HUES6 (cell line): ENCODE measurements at regions not wholly inside any gene's neighbourhood (a gene's known extent, or its start where the extent isn't known, plus 50 kb on each side); places are given as distances from the start of the nearest gene placed in this dataset.

Experiments
- H3K27ac ChIP-seq: 2 replicates; pipeline ENCODE4 v1.7.0; 2013; ENCODE audit warnings: low read depth, mild to moderate bottlenecking, low read length, inconsistent platforms
- H3K27me3 ChIP-seq: 2 replicates; pipeline ENCODE4 v1.6.1; 2013; ENCODE audit warnings: low read length; ENCODE audit not compliant: control insufficient read depth, insufficient read depth
- H3K36me3 ChIP-seq: 2 replicates; pipeline ENCODE4 v1.6.1; 2013; ENCODE audit warnings: low read length; ENCODE audit not compliant: control insufficient read depth, insufficient read depth
- H3K4me1 ChIP-seq: 2 replicates; pipeline ENCODE4 v1.6.1; 2013; ENCODE audit warnings: low read length; ENCODE audit not compliant: control insufficient read depth, insufficient read depth
- H3K4me3 ChIP-seq: 2 replicates; pipeline ENCODE4 v1.5.1; 2013; ENCODE audit warnings: low read depth, low read length
- H3K9ac ChIP-seq: one replicate; pipeline ENCODE4 v1.6.1; 2013; ENCODE audit warnings: mild to moderate bottlenecking, low read length
- H3K9me3 ChIP-seq: 2 replicates; pipeline ENCODE4 v1.6.1; 2013; ENCODE audit warnings: low read depth, low read length; ENCODE audit not compliant: control insufficient read depth, insufficient read depth

DNA sequence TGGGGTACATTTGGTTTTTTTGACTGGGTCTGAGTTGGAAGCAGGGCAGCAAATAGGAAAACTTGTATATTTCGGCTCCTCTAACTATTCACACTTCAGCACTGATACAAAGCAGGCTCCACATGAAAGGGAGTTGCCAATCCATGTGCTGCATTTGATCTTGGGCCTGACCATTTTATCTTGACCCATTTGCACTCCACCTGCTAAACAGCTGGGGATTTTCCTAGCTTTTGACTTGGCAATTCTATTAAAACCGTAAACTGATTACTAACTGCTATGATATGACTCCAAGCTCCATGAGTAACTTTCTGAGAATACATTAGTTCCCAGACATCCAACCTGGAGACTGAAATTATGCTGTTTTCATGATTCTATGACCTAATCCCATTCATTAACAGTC lies 797.1 kb downstream of the BCL11B start:
- H3K4me3 ChIP-seq, result no peak overlapping the region
- H3K27me3 ChIP-seq, result no peaks in the 10 kb centered on the region
- no peaks in the 10 kb centered on the region for H3K4me1 ChIP-seq
- H3K36me3 ChIP-seq, result no peaks in the 10 kb centered on the region
- no peak overlapping the region for H3K9ac ChIP-seq
- no peak overlapping the region for H3K27ac ChIP-seq
- H3K9me3 ChIP-seq, result peaks cover 4% of the 10 kb centered on the region

DNA sequence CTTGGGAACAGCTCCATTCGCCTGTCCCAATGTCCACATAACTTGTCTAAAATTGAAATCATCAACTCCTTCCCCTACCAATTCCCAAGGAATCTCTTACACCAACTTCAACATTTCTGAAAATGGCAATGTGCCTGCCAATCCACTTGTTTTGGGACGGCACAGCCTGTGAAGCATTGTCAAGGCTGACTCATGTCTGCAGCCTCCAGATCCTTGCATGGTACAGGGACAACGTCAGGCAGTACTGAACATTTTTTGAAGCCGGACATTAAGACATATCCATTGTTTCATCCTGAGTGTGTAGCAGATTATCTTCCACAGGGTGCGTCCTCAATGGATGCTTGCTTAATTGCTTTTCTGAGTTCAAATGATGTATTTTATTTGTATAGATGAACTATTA lies 794.1 kb downstream of the BCL11B start:
- Histone ChIP-seq H3K9ac (no peak overlapping the region), H3K27me3 (no peaks in the 10 kb centered on the region), H3K36me3 (no peaks in the 10 kb centered on the region)

DNA sequence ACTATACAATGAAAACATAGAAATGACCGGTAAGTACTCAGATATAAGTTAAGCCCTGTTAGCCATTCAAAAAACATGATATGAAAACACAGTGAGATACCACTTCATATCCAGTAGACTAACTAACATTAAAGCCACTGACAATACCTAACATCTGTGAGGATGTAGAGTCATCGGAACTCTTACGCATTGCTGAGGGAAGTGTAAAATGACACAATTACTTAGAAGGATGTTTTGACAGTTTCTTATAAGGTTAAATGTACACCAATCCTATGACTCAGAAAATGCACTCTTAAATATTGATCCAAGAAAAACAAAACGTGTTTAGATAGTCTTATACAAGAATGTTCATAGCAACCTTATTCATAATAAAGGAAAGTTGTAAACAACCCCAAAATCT lies 782.9 kb downstream of the BCL11B start:
- H3K9ac ChIP-seq, result no peak overlapping the region
- no peaks in the 10 kb centered on the region for H3K4me1 ChIP-seq
- no peaks in the 10 kb centered on the region for H3K27me3 ChIP-seq
- no peaks in the 10 kb centered on the region for H3K9me3 ChIP-seq
- H3K27ac ChIP-seq, result no peak overlapping the region
- no peaks in the 10 kb centered on the region for H3K36me3 ChIP-seq
- H3K4me3 ChIP-seq, result no peak overlapping the region

More for the DNA sequence above, 794.1 kb downstream of the BCL11B start:
- no peak overlapping the region for H3K4me3 ChIP-seq
- no peak overlapping the region for H3K27ac ChIP-seq
- peaks cover 4% of the 10 kb centered on the region for H3K9me3 ChIP-seq
- no peaks in the 10 kb centered on the region for H3K4me1 ChIP-seq

DNA sequence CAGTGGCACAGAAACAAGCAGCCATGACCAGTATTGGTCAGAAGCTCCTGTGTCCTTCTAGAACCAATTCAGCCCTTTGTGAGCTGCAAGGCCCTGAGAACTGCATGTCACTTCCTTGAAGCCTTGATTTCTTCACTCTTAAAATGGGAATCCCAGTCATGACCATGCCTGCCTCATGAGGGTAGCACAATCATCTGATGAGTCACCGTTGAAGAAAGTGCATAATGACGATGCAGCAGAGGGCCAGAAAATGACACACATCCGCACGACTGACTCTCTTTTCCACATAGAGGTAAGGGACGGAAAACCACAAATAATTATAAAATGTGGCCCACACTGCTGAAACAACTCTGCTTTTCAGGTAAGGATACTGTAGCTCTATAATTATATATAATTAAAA lies 777.4 kb downstream of the BCL11B start:
- Histone ChIP-seq H3K27ac (no peak overlapping the region), H3K27me3 (no peaks in the 10 kb centered on the region), H3K4me1 (no peaks in the 10 kb centered on the region), H3K4me3 (no peak overlapping the region), H3K36me3 (no peaks in the 10 kb centered on the region), H3K9me3 (no peaks in the 10 kb centered on the region), H3K9ac (no peak overlapping the region)

DNA sequence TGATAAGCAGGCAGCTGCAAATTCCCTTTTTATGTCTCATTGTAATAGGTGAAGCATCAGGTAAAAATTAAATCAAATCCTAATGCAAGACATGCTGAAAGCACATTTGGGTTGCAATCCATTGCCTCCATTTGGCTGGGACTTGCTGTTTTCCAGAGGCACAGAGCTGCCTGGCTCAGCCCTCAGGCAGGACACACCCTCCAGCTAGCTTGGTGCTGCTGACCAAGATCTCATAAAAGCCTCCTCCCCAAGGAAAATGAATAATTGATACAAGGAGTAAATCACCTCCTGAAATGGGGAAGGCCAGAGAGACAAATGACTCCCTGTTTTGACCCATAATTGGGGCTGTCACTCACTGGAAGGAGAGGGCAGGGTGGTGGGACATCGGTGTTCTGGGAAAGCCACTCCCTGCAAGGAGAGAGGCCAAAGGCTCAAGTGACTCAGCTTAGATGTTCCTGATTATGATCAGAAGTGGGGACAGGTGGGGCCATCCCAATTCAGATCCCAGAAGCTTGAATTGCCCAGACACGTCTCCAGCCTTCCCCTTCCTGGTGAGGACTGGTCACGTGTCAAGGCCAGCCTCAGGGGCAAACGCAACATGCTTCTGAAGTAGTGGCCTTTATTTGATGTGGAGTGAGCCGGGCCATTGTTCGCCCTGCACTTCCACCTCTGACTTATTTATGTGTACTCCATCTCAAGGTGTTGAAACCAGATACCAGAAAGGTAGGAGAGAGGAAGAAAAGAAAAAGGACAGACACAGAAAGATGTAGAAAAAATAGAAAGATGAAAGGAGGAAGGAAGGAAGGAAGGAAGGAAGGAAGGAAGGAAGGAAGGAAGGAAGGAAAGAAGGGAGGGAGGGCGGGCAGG lies 773.7 kb downstream of the BCL11B start:
- no peaks in the 10 kb centered on the region for H3K4me1 ChIP-seq
- no peaks in the 10 kb centered on the region for H3K9me3 ChIP-seq
- H3K27me3 ChIP-seq, result no peaks in the 10 kb centered on the region
- H3K9ac ChIP-seq, result no peak overlapping the region
- H3K4me3 ChIP-seq, result no peak overlapping the region
- no peak overlapping the region for H3K27ac ChIP-seq
- H3K36me3 ChIP-seq, result no peaks in the 10 kb centered on the region

DNA sequence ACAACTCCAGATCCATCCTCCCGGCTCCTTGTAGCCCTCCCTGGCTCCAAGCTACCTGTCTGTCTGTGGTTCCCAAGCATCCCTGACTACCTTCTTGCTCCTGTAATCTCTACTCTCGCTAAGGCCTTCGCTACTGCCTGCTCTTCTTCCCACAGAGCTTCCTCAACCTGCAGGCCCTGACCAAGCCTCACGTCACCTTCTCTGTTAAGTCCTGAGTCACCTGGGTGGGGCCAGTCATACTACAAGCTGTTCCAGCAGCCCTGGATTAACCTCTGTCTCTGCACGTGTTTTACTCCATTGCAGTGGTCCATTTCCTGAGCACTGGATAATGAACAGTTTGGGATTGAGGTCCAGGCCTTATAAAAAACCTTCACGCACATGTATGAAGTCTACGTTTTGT lies 770.7 kb downstream of the BCL11B start:
- Histone ChIP-seq H3K4me3 (no peak overlapping the region), H3K27me3 (no peaks in the 10 kb centered on the region), H3K9me3 (no peaks in the 10 kb centered on the region), H3K9ac (no peak overlapping the region), H3K36me3 (no peaks in the 10 kb centered on the region), H3K4me1 (no peaks in the 10 kb centered on the region), H3K27ac (no peak overlapping the region)

DNA sequence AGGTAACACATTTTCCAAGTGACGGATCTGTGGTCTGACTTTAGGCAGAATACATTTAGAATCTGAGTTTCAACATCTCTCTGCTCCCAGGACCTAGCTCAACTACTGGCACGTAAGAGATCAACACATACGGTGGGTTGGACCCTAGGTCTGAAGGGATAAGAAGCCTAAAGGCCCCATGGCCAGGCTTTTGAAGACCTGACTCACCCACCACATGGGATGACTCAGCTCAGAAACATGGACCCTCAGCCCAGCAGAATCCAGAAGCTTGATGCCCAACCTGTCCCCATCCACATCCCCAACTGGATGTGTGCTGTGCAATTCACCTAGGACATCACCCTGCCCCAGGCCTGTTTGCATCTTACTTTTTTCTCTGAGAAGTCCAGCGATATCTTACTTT lies 770.2 kb downstream of the BCL11B start:
- H3K9ac ChIP-seq, result no peak overlapping the region
- no peak overlapping the region for H3K27ac ChIP-seq
- H3K4me3 ChIP-seq, result no peak overlapping the region
- no peaks in the 10 kb centered on the region for H3K27me3 ChIP-seq
- no peaks in the 10 kb centered on the region for H3K9me3 ChIP-seq
- no peaks in the 10 kb centered on the region for H3K4me1 ChIP-seq
- no peaks in the 10 kb centered on the region for H3K36me3 ChIP-seq

DNA sequence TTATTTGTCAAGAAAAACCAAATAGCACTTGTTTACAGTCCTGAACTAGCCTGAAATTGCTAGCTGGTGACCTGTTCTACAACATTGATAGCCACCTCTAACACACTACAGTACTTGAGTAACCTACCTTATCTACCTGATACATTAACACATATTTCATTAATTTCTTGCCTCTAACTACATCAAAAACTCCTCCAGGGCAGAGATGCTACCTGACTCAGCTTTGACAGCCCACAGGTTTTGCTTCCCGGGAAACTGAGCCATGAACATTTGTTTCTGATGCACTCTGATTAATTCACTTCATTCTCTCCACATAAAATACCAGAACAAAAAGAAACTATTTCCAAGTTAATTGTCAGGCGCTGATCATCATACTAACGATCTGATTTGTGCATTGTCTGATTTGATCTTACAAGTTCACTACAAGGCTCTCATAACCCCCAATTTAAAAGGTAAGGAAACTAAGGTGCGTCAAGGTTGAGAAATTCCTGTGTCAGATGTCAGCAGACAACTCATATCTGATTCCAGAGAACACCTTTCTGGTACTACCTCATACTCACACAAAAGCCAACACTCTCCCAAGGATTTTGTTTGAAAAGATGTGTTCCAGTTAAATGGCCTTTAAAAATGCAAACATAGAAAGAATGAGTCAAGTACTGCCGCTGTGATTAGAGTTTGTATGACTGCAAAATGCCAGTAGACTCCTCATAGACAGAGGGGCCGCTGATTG lies 768.7 kb downstream of the BCL11B start:
- Histone ChIP-seq H3K4me1 (no peaks in the 10 kb centered on the region), H3K36me3 (no peaks in the 10 kb centered on the region)

DNA sequence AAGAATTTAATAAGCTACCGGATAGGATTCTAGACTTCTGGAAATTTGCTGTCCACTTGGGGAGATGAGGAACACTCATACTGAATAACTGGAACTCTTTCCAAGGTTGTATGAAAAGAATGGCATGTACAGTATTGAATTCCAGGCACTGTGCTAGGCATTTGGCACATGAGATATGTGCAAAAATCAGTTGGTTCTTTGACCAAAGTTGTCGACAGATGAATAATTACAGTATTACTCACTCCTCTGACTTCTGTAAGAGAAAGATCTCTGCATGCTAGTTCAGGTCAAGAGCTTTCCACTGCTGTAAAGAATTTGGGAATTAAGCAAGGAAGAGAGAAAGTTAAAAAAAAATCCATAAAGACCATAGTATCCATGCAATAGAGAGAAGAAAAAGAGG lies 764.7 kb downstream of the BCL11B start:
- Histone ChIP-seq H3K4me1 (peaks cover 7% of the 10 kb centered on the region), H3K27ac (no peak overlapping the region), H3K4me3 (no peak overlapping the region), H3K9ac (no peak overlapping the region), H3K36me3 (no peaks in the 10 kb centered on the region), H3K27me3 (no peaks in the 10 kb centered on the region), H3K9me3 (no peaks in the 10 kb centered on the region)

More for the DNA sequence above, 768.7 kb downstream of the BCL11B start:
- Histone ChIP-seq H3K9me3 (no peaks in the 10 kb centered on the region), H3K4me3 (no peak overlapping the region), H3K9ac (no peak overlapping the region), H3K27ac (no peak overlapping the region), H3K27me3 (no peaks in the 10 kb centered on the region)

DNA sequence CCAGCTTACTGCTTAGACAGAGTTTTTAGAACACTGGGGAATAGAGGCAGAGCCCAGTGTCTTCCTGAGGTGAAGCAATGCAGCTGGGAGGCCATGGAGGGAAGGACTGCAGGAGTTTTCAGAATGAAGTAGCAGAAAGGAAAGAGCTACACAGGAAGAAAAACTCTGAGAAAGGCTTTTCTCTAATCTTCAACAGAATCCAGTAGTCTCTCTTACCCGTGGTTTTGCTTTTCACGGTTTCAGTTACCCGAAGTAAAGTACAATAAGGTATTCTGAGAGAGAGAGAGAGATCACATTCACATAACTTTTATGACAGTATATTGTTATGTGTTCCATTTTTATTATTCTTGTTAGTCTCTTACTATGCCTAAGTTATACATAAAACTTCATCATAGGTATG lies 761.6 kb downstream of the BCL11B start:
- Histone ChIP-seq H3K27me3 (no peaks in the 10 kb centered on the region), H3K36me3 (no peaks in the 10 kb centered on the region), H3K9ac (no peak overlapping the region), H3K27ac (no peak overlapping the region), H3K4me3 (no peak overlapping the region), H3K9me3 (no peaks in the 10 kb centered on the region), H3K4me1 (peaks cover 13% of the 10 kb centered on the region)

DNA sequence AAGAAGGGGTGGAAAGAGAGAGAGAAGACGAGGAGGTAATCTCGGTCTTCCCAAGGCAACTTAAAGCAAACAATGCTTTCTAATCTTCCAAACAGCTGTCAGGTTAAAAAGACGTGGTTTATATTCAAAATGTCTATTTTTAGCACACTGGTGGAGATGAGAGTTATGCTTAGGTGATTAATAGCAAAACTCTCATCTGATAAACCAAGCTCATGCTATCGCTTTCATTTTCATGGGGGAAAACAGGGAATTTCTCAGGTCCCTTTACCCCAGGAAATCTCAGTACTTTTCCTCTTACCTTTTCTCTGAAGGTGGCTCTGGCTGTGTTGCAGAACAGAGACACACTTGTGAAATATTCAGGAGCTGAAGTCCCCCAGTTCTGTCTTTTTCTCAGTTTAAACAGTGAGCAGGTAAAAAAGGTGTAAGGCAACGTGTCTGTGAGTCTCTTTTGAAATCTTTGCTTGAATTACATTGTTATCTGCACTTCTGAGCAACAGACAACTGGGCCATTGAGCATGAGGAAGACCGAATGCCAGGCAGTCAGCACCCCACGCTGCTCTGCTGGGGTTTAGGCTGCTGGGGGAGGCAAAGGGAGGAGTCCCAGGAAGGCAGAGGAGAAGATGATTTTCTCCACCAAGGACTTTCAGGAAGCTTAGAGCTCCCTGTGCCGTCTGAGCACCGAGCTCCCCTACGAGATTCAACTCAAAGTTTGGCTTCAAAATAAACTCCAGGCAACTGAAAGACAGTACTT lies 759.3 kb downstream of the BCL11B start:
- Histone ChIP-seq H3K9ac (no peak overlapping the region), H3K27ac (no peak overlapping the region), H3K9me3 (no peaks in the 10 kb centered on the region), H3K4me3 (no peak overlapping the region), H3K4me1 (peaks cover 13% of the 10 kb centered on the region), H3K27me3 (no peaks in the 10 kb centered on the region), H3K36me3 (no peaks in the 10 kb centered on the region)
